SU-DHL-6 (cell line): ENCODE measurements at regions not wholly inside any gene's neighbourhood (a gene's known extent, or its start where the extent isn't known, plus 50 kb on each side); places are given as distances from the start of the nearest gene placed in this dataset.

Experiments used
- EZH2phosphoT487 ChIP-seq: fragments of 200-600 bp; sonication (generic), shearing (Covaris generic); conservative IDR thresholded peaks from 2 replicates; pipeline ENCODE4 v1.6.1; 2018; ENCODE audit warnings: mild to moderate bottlenecking, antibody characterized with exemption, low read length, moderate library complexity, mixed read lengths
- TF ChIP-seq, protein P1 (sequence below): fragments of 200-600 bp; sonication (generic); IDR thresholded peaks from one replicate; pipeline ENCODE4 v1.5.1; 2017; ENCODE audit warnings: antibody characterized with exemption, mild to moderate bottlenecking, low read length, moderate library complexity; ENCODE audit not compliant: insufficient read depth, poor library complexity, severe bottlenecking

DNA sequence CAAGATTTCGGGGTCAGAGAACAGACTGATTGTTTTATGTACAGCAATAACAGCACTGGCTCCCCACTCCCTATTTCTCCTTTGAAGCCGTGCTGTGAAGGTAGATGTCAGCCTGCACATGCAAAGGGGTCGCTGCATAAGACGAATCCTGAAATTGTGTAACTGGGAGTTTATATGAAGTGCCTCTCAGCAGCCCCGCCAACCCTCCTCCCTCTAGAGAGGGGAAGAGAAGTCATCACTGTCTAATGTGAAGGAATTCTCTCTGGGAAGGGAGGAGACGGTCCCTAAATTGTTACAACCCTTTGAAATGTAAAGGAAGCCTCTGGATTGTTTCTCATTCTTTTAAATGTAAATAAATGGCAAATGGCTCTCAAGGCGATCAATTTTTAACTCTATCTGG is 545.3 kb downstream of the PLA2G4A start:
- TF ChIP-seq, protein P1, sequence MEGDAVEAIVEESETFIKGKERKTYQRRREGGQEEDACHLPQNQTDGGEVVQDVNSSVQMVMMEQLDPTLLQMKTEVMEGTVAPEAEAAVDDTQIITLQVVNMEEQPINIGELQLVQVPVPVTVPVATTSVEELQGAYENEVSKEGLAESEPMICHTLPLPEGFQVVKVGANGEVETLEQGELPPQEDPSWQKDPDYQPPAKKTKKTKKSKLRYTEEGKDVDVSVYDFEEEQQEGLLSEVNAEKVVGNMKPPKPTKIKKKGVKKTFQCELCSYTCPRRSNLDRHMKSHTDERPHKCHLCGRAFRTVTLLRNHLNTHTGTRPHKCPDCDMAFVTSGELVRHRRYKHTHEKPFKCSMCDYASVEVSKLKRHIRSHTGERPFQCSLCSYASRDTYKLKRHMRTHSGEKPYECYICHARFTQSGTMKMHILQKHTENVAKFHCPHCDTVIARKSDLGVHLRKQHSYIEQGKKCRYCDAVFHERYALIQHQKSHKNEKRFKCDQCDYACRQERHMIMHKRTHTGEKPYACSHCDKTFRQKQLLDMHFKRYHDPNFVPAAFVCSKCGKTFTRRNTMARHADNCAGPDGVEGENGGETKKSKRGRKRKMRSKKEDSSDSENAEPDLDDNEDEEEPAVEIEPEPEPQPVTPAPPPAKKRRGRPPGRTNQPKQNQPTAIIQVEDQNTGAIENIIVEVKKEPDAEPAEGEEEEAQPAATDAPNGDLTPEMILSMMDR: no peak
- TF ChIP-seq EZH2phosphoT487: no peak
